Type B pancreatic cell (in vitro differentiated cells): ENCODE measurements at regions not wholly inside any gene's neighbourhood (a gene's known extent, or its start where the extent isn't known, plus 50 kb on each side); places are given as distances from the start of the nearest gene placed in this dataset.
A peak's percentile ranks its signal among the peaks of the same experiment; 100 is the strongest.

Experiments used
- DNase-seq: peaks from one replicate; pipeline ENCODE4 v3.0.0; 2021; ENCODE audit warnings: mixed read lengths; ENCODE audit not compliant: unreplicated experiment; ENCODE audit errors: extremely low spot score
- H3K27ac Mint-ChIP-seq: 2 replicates; pipeline ENCODE4 v1.8.0; 2021; ENCODE audit warnings: mild to moderate bottlenecking, mixed read lengths
- H3K27me3 Mint-ChIP-seq: 2 replicates; pipeline ENCODE4 v1.8.0; 2021; ENCODE audit warnings: mixed read lengths
- H3K36me3 Mint-ChIP-seq: 2 replicates; pipeline ENCODE4 v1.8.0; 2021; ENCODE audit warnings: mixed read lengths
- H3K4me1 Mint-ChIP-seq: one replicate; pipeline ENCODE4 v1.8.0; 2021; ENCODE audit warnings: mixed read lengths; ENCODE audit not compliant: unreplicated experiment
- H3K4me3 Mint-ChIP-seq: 2 replicates; pipeline ENCODE4 v1.8.0; 2021; ENCODE audit warnings: mild to moderate bottlenecking, mixed read lengths
- H3K9me3 Mint-ChIP-seq: 2 replicates; pipeline ENCODE4 v1.8.0; 2021; ENCODE audit warnings: mixed read lengths
- TF ChIP-seq, protein P1 (sequence below): fragments of 200-600 bp; sonication (generic); conservative IDR thresholded peaks from 2 replicates; pipeline ENCODE4 v1.5.0; 2021; ENCODE audit warnings: antibody characterized with exemption, mild to moderate bottlenecking

DNA sequence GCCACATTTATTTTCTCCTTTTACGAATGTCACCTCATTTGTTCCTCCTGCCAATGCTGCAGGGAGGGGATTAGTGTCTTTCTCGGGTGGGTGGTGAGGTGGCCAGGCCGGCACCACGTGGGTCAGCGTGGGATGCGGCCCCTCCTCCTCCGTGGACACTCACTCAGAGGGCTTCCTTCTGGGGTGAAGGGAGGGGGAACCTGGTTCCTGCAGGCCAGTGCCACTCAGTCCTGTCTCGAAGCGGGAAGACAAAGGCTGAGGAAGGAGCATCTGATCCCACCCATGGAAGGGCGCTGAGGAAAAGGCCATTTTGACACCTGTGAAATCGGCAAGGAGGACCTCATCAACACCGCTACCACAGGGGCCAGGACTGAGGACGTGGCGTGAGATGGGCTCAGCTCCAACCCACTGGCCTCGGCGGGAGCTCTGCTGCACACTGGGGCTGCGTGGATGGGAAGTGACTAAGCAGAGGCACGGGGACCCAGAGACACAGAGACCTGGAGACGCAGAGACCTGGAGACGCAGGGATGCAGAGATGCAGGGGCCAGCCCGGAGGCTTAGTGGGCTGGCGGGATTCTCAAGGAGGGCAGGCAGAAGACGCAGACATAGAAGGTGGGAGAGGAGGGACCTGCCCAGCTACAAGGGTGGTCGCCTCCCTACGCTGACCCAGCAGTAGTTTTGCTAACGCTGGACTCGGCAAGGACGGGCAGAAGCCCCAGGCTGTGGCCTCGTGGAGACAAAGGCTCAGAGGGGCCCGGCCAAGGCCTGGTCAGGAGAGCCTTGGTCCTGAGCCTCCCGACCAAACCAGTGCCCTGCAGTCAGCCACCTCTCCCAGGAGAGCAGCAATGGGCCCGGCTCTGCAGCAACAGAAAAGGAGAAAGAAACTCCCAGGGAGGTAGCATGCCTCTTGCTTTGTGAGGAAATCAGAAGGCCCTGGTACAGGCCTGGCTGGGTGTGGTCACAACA lies 1071.2 kb downstream of the BRD1 start:
- Mint-ChIP-seq H3K4me3 (no peak overlapping the region), H3K27ac (no peak overlapping the region), H3K36me3 (no peaks in the 10 kb centered on the region), H3K9me3 (no peaks in the 10 kb centered on the region), H3K4me1 (no peaks in the 10 kb centered on the region), H3K27me3 (peaks cover 16% of the 10 kb centered on the region)
- peak; percentile 63 for DNase-seq
- TF ChIP-seq, protein P1, sequence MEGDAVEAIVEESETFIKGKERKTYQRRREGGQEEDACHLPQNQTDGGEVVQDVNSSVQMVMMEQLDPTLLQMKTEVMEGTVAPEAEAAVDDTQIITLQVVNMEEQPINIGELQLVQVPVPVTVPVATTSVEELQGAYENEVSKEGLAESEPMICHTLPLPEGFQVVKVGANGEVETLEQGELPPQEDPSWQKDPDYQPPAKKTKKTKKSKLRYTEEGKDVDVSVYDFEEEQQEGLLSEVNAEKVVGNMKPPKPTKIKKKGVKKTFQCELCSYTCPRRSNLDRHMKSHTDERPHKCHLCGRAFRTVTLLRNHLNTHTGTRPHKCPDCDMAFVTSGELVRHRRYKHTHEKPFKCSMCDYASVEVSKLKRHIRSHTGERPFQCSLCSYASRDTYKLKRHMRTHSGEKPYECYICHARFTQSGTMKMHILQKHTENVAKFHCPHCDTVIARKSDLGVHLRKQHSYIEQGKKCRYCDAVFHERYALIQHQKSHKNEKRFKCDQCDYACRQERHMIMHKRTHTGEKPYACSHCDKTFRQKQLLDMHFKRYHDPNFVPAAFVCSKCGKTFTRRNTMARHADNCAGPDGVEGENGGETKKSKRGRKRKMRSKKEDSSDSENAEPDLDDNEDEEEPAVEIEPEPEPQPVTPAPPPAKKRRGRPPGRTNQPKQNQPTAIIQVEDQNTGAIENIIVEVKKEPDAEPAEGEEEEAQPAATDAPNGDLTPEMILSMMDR = no peak

DNA sequence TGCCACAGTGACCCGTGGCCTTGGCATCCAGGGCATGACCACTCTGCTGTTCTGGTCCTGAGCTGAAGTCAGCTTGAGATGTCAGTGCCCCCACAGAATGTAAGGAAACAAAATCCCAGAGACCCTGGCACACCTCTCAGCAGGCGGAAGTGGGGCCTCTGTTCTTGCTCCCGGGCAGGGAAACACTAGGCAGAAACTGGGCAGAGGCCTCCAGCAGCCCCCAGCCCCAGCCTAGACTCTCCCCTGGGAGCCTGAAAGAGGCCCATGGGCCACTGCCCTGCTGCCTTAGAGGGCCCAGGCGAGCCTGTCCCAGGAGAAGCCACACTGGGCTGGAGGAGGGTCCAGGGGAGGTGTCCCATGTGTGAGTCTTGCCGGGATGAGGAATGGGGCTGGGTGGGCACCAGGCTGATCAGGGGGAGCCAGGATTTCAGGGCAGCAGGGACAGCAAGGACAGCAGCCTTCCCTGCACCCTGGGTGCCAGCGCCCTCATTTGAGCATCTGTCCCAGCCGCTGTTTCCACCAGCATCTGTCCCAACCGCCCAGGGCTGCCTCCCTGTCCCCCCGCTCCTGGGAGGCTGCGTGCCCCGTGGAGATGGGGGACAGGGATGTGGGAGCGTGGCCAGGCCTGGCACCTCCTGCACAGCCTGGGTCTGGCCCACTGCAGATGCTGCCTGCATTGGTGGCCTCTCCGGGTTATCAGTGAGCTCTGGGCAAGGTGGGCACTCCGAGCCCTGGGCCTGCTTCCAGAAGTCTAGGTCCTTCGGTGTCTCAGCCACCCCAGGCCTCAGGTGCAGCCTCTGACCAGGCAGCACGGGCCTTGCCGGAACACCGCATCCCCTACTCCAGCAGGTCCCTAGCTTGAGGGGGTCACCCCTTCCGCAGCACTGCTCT lies 1072.4 kb downstream of the BRD1 start:
- TF ChIP-seq, protein P1 = no peak
- Mint-ChIP-seq H3K36me3 (no peaks in the 10 kb centered on the region), H3K27ac (no peak overlapping the region), H3K9me3 (no peaks in the 10 kb centered on the region), H3K4me1 (no peaks in the 10 kb centered on the region), H3K4me3 (no peak overlapping the region), H3K27me3 (peaks cover 16% of the 10 kb centered on the region)
- peak; percentile 64 for DNase-seq

DNA sequence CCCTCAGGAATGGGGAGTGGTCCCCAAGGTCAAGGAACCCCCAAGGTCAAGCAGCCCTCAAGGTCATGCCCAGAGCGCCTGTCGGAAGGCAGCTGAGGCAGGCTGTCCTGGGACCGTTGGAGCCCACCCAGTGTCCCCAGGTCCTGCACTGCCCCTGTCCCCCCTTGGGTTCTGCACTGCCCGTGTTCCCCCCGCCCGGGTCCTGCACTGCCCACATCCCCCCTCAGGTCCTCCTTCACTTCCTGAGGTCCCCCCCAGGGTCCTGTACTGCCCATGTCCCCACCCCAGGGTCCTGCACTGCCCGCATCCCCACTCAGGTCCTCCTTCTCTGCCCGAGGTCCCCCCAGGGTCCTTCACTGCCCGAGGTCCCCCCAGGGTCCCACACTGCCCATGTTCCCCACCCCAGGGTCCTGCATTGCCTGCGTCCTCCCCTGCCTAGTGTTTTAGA lies 1073.0 kb downstream of the BRD1 start:
- peaks cover 16% of the 10 kb centered on the region for H3K27me3 Mint-ChIP-seq
- no peak overlapping the region for H3K4me3 Mint-ChIP-seq
- peak; percentile 62 for DNase-seq
- no peaks in the 10 kb centered on the region for H3K36me3 Mint-ChIP-seq
- H3K9me3 Mint-ChIP-seq = no peaks in the 10 kb centered on the region
- TF ChIP-seq, protein P1 = no peak
- no peak overlapping the region for H3K27ac Mint-ChIP-seq
- H3K4me1 Mint-ChIP-seq = no peaks in the 10 kb centered on the region

DNA sequence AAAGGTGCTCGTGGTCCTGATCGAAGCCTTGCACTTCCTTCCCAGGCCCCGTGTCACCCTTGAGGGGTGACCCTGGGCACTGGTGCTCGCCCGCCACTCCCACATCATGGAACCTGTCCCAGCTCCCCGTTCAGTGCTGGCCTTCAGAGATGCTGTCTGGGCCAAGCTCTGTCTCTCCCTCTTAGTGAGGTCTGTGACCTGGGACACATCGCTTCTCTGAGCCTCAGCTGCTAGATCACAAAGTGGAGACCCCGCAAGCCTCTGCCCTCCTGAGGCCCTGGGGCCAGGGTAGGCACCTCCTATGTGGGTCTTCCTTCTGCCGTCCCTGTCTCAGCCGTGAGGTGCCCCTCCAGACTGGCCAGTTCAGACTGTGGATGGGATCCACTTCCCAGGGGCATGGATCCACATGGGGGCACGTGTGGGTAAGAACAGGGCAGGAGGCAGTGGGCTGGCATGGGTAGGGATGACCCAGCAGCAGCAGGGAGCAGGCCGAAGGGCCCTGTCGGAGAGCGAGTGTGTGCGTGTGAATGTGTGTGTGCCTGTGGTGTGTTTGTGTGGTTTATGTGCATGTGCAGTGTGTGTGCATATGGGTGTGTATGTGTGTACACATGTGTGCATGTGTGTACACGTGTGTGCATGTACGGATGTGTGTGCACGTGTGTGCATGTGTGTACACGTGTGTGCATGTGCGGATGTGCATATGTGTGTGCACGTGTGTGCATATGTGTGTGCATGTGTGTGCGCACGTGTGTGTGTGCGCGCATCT lies 1073.7 kb downstream of the BRD1 start:
- Mint-ChIP-seq H3K27ac (peak overlapping the region; percentile 37), H3K36me3 (no peaks in the 10 kb centered on the region), H3K4me1 (no peaks in the 10 kb centered on the region), H3K27me3 (peaks cover 16% of the 10 kb centered on the region), H3K9me3 (no peaks in the 10 kb centered on the region), H3K4me3 (no peak overlapping the region)
- TF ChIP-seq, protein P1 = no peak
- DNase-seq = no peak

DNA sequence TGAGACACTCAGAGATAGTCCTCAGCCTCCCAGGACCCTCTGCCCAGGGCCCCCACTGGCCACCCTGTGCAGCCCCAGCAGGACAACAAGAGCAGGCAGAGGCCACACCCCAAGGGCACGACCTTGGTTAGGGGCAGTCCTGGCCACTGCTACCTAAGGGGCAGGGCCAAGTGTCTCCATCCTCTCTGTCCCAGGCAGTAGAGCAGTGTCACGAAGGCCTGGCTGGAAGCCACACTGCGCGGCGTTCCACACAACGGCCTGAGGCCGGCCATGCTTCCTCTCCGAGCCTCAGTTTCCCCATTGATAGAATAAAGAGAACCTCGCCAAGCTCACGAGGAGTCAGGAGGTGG lies 1074.3 kb downstream of the BRD1 start:
- Mint-ChIP-seq H3K4me3 (no peak overlapping the region), H3K27me3 (peaks cover 15% of the 10 kb centered on the region), H3K9me3 (no peaks in the 10 kb centered on the region), H3K27ac (no peak overlapping the region), H3K4me1 (no peaks in the 10 kb centered on the region), H3K36me3 (no peaks in the 10 kb centered on the region)
- TF ChIP-seq, protein P1 = no peak
- DNase-seq = no peak
